HEK293T (cell line): ENCODE measurements at regions not wholly inside any gene's neighbourhood (a gene's known extent, or its start where the extent isn't known, plus 50 kb on each side); places are given as distances from the start of the nearest gene placed in this dataset.

ENCODE experiments used
- CTCF ChIA-PET: fragments of 350-600 bp; formaldehyde crosslinking; extraction: SDS; loops from one replicate; lab custom pipeline; 2021; ENCODE audit warnings: antibody characterized with exemption, inconsistent platforms; lab: Yijun Ruan, JAX
- POLR2A ChIA-PET: fragments of 350-600 bp; formaldehyde crosslinking; extraction: SDS; loops from one replicate; lab custom pipeline; 2020; ENCODE audit warnings: antibody characterized with exemption, inconsistent platforms; lab: Yijun Ruan, JAX
- DNase-seq: peaks from one replicate; pipeline ENCODE4 v3.0.0; 2012; ENCODE audit warnings: mixed read lengths; ENCODE audit errors: extremely low spot score
- ARNT ChIP-seq: fragments of 450-650 bp; IDR thresholded peaks from 2 replicates; pipeline ENCODE4 v1.6.1; 2017; ENCODE audit warnings: mild to moderate bottlenecking
- BHLHE40 ChIP-seq: fragments of 450-650 bp; IDR thresholded peaks from 2 replicates; pipeline ENCODE4 v1.6.1; 2016; ENCODE audit warnings: mild to moderate bottlenecking, moderate library complexity, borderline replicate concordance
- CTBP1 ChIP-seq: fragments of 450-650 bp; IDR thresholded peaks from 2 replicates; pipeline ENCODE4 v1.6.1; 2016; ENCODE audit warnings: borderline replicate concordance
- ELF4 ChIP-seq: fragments of 450-650 bp; IDR thresholded peaks from 2 replicates; pipeline ENCODE4 v1.6.1; 2017; ENCODE audit warnings: antibody characterized with exemption
- FOXA1 ChIP-seq: fragments of 450-650 bp; IDR thresholded peaks from 2 replicates; pipeline ENCODE4 v1.6.1; 2016; ENCODE audit warnings: mild to moderate bottlenecking
- FOXK2 ChIP-seq: fragments of 450-650 bp; IDR thresholded peaks from 2 replicates; pipeline ENCODE4 v1.6.1; 2016; ENCODE audit warnings: mild to moderate bottlenecking
- FOXM1 ChIP-seq: fragments of 450-650 bp; IDR thresholded peaks from 2 replicates; pipeline ENCODE4 v1.6.1; 2017; ENCODE audit warnings: mild to moderate bottlenecking, borderline replicate concordance
- HDGF ChIP-seq: fragments of 450-650 bp; IDR thresholded peaks from 2 replicates; pipeline ENCODE4 v1.6.1; 2017; ENCODE audit warnings: antibody characterized with exemption, borderline replicate concordance
- L3MBTL2 ChIP-seq: fragments of 450-650 bp; conservative IDR thresholded peaks from 2 replicates; pipeline ENCODE4 v1.6.1; 2016; ENCODE audit warnings: mild to moderate bottlenecking
- LEF1 ChIP-seq: fragments of 450-650 bp; IDR thresholded peaks from 2 replicates; pipeline ENCODE4 v1.6.1; 2017; ENCODE audit warnings: mild to moderate bottlenecking, borderline replicate concordance
- NFRKB ChIP-seq: fragments of 450-650 bp; IDR thresholded peaks from 2 replicates; pipeline ENCODE4 v1.6.1; 2016; ENCODE audit warnings: mild to moderate bottlenecking, moderate library complexity
- SP1 ChIP-seq: fragments of 450-650 bp; IDR thresholded peaks from 2 replicates; pipeline ENCODE4 v1.6.1; 2017
- SUZ12 ChIP-seq: fragments of 450-650 bp; IDR thresholded peaks from 2 replicates; pipeline ENCODE4 v1.6.1; 2016; ENCODE audit warnings: mild to moderate bottlenecking
- TARDBP ChIP-seq: fragments of 450-650 bp; IDR thresholded peaks from 2 replicates; pipeline ENCODE4 v1.6.1; 2016
- ZNF384 ChIP-seq: fragments of 450-650 bp; IDR thresholded peaks from 2 replicates; pipeline ENCODE4 v1.6.1; 2016
- TF ChIP-seq, protein P1 (sequence below): fragments of 450-650 bp; IDR thresholded peaks from 2 replicates; pipeline ENCODE4 v1.6.1; 2016

DNA sequence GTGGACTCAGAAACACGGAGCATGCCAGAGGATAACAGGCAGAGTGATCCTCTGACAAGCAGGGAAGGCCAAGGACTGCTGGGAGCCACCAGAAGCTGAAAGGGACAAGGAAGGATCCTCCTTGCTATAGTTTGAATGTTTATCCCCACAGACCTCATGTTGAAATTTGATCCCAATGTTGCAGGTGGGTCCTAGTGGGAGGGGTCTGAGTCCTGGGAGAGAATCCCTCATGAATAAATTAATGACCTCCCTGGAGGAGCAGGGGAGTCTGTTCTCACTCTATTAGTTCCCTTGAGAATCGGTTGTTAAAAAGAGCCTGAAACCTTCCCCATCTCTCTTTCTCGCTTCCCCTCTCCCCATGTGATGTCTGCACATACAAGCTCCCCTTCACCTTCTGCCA, 124.4 kb downstream of the FBXO15 start:
- DNase-seq: no peak
- POLR2A ChIA-PET: no interaction called here
- TF ChIP-seq ZNF384 (no peak), FOXA1 (no peak), L3MBTL2 (no peak), SP1 (no peak), NFRKB (no peak), FOXK2 (no peak), TARDBP (no peak), LEF1 (no peak), BHLHE40 (no peak), HDGF (no peak), ARNT (no peak), SUZ12 (no peak), FOXM1 (no peak), ELF4 (no peak), CTBP1 (no peak)
- TF ChIP-seq, protein P1, sequence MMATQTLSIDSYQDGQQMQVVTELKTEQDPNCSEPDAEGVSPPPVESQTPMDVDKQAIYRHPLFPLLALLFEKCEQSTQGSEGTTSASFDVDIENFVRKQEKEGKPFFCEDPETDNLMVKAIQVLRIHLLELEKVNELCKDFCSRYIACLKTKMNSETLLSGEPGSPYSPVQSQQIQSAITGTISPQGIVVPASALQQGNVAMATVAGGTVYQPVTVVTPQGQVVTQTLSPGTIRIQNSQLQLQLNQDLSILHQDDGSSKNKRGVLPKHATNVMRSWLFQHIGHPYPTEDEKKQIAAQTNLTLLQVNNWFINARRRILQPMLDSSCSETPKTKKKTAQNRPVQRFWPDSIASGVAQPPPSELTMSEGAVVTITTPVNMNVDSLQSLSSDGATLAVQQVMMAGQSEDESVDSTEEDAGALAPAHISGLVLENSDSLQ: no peak
- CTCF ChIA-PET: no interaction called here

DNA sequence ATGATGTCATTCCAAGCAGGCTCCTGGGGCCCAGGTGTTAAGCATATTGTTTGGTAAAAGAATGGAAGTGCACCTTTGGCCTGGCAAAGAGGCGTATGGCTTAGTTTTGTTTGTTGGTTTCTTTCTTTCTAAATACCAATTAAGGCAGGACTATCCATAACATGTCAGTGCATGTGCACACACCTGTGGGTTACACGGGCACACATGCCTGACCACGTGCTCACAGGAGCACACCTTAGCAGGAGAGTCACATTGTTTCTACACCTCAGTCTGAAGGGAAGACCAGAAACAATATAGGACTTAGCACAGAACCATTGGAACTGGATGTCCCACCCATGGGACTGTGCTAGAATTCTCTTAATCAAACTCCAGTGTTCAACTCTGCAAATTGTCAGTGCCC, 127.8 kb downstream of the FBXO15 start:
- TF ChIP-seq LEF1 (no peak), ZNF384 (no peak), FOXM1 (no peak), HDGF (no peak), SP1 (no peak), ARNT (no peak), SUZ12 (no peak), FOXA1 (no peak), L3MBTL2 (no peak), TARDBP (no peak), BHLHE40 (no peak), FOXK2 (no peak), CTBP1 (no peak), NFRKB (no peak)
- TF ChIP-seq, protein P1: no peak
- ChIA-PET CTCF (no interaction called here), POLR2A (no interaction called here)
- no peak for DNase-seq

DNA sequence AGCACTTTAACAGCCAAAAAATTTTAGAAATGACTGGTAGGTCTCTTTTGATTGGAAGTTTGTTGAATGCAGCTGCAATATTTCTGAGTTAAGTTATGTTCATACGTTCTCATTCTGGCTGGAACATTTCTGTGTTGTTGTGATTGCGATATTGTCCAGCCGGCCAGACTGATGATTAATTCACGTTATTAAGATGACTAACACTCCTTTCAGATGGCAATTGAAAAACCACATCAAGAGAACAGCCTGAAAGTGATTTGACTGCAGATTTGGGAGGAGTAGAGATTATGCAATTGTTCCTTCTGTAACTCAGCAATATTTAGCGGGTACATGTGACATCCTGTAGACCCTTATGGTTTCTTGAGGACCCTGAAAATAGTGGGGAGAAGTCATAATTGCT, 133.7 kb downstream of the FBXO15 start:
- TF ChIP-seq L3MBTL2 (no peak), ARNT (no peak), SP1 (no peak), FOXA1 (no peak)
- TF ChIP-seq, protein P1: no peak
- no peak for DNase-seq
- POLR2A ChIA-PET: no interaction called here
- CTCF ChIA-PET: no interaction called here

DNA sequence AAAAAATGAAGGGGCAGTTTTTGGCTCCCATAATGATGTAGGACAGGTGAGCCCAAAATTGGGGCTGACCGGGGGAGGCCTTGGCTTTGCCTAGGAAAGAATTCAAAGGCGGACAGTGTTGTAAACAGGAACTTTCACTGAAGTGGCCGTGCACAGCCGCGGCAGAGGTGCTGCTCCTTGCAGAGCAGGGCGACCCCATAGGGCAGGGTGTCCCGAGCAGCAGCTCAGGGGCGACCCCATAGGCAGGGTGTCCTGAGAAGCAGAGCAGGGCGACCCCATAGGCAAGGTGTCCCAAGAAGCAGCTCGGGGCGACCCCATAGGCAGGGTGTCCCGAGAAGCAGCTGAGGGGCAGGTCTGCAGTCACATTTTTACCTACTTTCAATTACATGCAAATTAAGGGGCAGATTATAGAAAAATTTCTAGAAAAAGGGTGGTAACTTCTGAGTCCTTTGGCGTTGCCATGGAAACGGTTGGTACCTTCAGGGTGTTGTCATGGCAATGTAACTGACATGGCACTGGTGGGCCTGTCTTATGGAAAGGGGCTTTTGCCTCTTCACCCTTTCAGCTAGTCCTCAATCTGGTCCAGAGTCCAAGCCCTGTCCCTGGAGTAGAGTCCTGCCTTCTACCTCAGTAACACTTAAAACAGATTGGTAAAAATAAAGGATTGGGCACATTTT, 134.5 kb downstream of the FBXO15 start:
- DNase-seq: no peak
- ChIA-PET POLR2A (no interaction called here), CTCF (no interaction called here)
- TF ChIP-seq FOXK2 (no peak), SUZ12 (no peak), FOXA1 (no peak), SP1 (no peak), ELF4 (no peak), TARDBP (no peak), ZNF384 (no peak), FOXM1 (no peak), BHLHE40 (no peak), CTBP1 (no peak), L3MBTL2 (no peak), ARNT (no peak), HDGF (no peak)
- TF ChIP-seq, protein P1: no peak

DNA sequence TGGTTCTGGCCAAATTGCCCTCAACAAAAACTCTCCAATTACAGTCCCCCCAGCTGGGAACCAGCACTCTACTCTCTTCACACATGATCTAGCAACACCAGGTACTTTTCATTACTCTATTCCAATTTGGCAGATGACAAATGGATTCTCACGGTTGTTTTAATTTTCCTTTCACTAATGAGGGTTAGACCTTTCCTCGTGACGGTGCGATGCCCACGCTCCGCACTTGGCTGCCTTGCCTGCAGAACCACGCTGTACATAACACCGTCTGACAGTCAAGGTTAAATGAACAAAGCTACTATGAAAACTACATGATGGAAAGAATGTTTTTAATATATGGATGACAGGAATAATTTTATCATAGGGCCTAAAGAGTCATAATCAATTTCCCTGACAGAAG, 141.5 kb downstream of the FBXO15 start:
- ChIA-PET CTCF (no interaction called here), POLR2A (no interaction called here)
- TF ChIP-seq, protein P1: no peak
- no peak for TF ChIP-seq FOXK2
- TF ChIP-seq NFRKB: no peak
- TF ChIP-seq L3MBTL2: no peak
- no peak for TF ChIP-seq FOXM1
- no peak for TF ChIP-seq BHLHE40
- TF ChIP-seq FOXA1: no peak
- no peak for DNase-seq
